GM23338 (cell line): ENCODE measurements at regions not wholly inside any gene's neighbourhood (a gene's known extent, or its start where the extent isn't known, plus 50 kb on each side); places are given as distances from the start of the nearest gene placed in this dataset.

Source experiments
- ATAC-seq: fragments of 200-7000 bp; cut with Tn5 transposase; 3 replicates; pipeline ENCODE4 v1.9.1; 2020
- DNase-seq: peaks from one replicate; pipeline ENCODE4 v3.0.0-alpha.2; 2015; ENCODE audit warnings: low spot score
- H2AFZ ChIP-seq: fragments of 200-600 bp; sonication (generic); 2 replicates; pipeline ENCODE4 v1.8.0; 2016; ENCODE audit warnings: antibody characterized with exemption, mild to moderate bottlenecking, moderate library complexity
- H3F3A ChIP-seq: fragments of 200-600 bp; sonication (generic); replicated peaks from 2 replicates; pipeline ENCODE4 v1.8.0; 2017; ENCODE audit warnings: antibody characterized with exemption, mixed run types, low read depth
- H3K27ac ChIP-seq: fragments of 200-600 bp; sonication (generic); 2 replicates; pipeline ENCODE4 v1.6.1; 2016; ENCODE audit warnings: low read depth
- H3K27me3 ChIP-seq: fragments of 200-600 bp; sonication (generic); 2 replicates; pipeline ENCODE4 v1.8.0; 2016; ENCODE audit warnings: mild to moderate bottlenecking, mixed run types, moderate library complexity; ENCODE audit not compliant: insufficient read depth
- H3K36me3 ChIP-seq: fragments of 200-600 bp; sonication (generic); 2 replicates; pipeline ENCODE4 v1.8.0; 2016; ENCODE audit warnings: mild to moderate bottlenecking; ENCODE audit not compliant: insufficient read depth
- H3K4me1 ChIP-seq: fragments of 200-600 bp; sonication (generic); 2 replicates; pipeline ENCODE4 v1.8.0; 2016; ENCODE audit warnings: mild to moderate bottlenecking, moderate library complexity; ENCODE audit not compliant: insufficient read depth
- H3K4me2 ChIP-seq: fragments of 200-600 bp; sonication (generic); 2 replicates; pipeline ENCODE4 v1.7.1; 2017; ENCODE audit warnings: mixed run types
- H3K4me3 ChIP-seq: fragments of 200-600 bp; sonication (generic); 2 replicates; pipeline ENCODE4 v1.6.1; 2016; ENCODE audit warnings: mixed run types
- H3K79me2 ChIP-seq: fragments of 200-600 bp; sonication (generic); replicated peaks from 2 replicates; pipeline ENCODE4 v1.8.0; 2017; ENCODE audit warnings: mild to moderate bottlenecking; ENCODE audit not compliant: insufficient read depth
- H3K9me2 ChIP-seq: fragments of 200-600 bp; sonication (generic); 2 replicates; pipeline ENCODE4 v1.8.0; 2017; ENCODE audit not compliant: insufficient read depth
- H4K20me1 ChIP-seq: fragments of 200-600 bp; sonication (generic); replicated peaks from 2 replicates; pipeline ENCODE4 v1.8.0; 2017; ENCODE audit warnings: mild to moderate bottlenecking; ENCODE audit not compliant: insufficient read depth
- H3K27ac Mint-ChIP-seq: 2 replicates; pipeline ENCODE4 v1.8.0; 2020; ENCODE audit warnings: inconsistent platforms, mild to moderate bottlenecking, moderate library complexity, mixed read lengths
- H3K27me3 Mint-ChIP-seq: 3 replicates; pipeline ENCODE4 v1.8.0; 2022; ENCODE audit warnings: low read depth, mild to moderate bottlenecking, moderate library complexity, mixed read lengths, inconsistent platforms; ENCODE audit not compliant: insufficient read depth, poor library complexity
- H3K36me3 Mint-ChIP-seq: 3 replicates; pipeline ENCODE4 v1.8.0; 2021; ENCODE audit warnings: low read depth, mild to moderate bottlenecking, inconsistent platforms, moderate library complexity, mixed read lengths
- H3K4me1 Mint-ChIP-seq: 3 replicates; pipeline ENCODE4 v1.8.0; 2020; ENCODE audit warnings: mild to moderate bottlenecking, inconsistent platforms, mixed read lengths
- H3K4me3 Mint-ChIP-seq: 3 replicates; pipeline ENCODE4 v1.8.0; 2021; ENCODE audit warnings: moderate library complexity, mild to moderate bottlenecking, inconsistent platforms, mixed read lengths
- H3K9me3 Mint-ChIP-seq: 3 replicates; pipeline ENCODE4 v1.8.0; 2020; ENCODE audit warnings: moderate library complexity, mild to moderate bottlenecking, inconsistent platforms, mixed read lengths
- CREB1 ChIP-seq: fragments of 250-450 bp; sonication (Bioruptor Pico); IDR thresholded peaks from 2 replicates; pipeline ENCODE4 v1.5.0; 2020; ENCODE audit warnings: low read depth, mild to moderate bottlenecking, moderate library complexity
- CTCF ChIP-seq, 2 experiments: fragments of 200-600 bp in 1 of 2; sonication (generic) in 1 of 2; conservative IDR thresholded peaks; 2 replicates each; pipeline versions ENCODE4 v1.5.1 to v1.6.1; 2016 to 2017; ENCODE audit warnings: antibody characterized with exemption in 2 of 2, low read depth in 2 of 2, mild to moderate bottlenecking in 2 of 2, moderate library complexity in 1 of 2
- ETS1 ChIP-seq: IDR thresholded peaks from 2 replicates; pipeline ENCODE4 v1.6.1; 2016; ENCODE audit warnings: antibody characterized with exemption
- EZH2 ChIP-seq: fragments of 200-600 bp; sonication (generic); IDR thresholded peaks from one replicate; pipeline ENCODE4 v1.8.0; 2017; ENCODE audit warnings: antibody characterized with exemption, mild to moderate bottlenecking, low read depth; ENCODE audit not compliant: unreplicated experiment
- EZH2phosphoT487 ChIP-seq: fragments of 200-600 bp; sonication (generic); IDR thresholded peaks from one replicate; pipeline ENCODE4 v1.8.1; 2018; ENCODE audit warnings: antibody characterized with exemption; ENCODE audit not compliant: unreplicated experiment
- JUNB ChIP-seq: IDR thresholded peaks from one replicate; pipeline ENCODE4 v1.6.1; 2016; ENCODE audit warnings: antibody characterized with exemption; ENCODE audit not compliant: unreplicated experiment
- NANOG ChIP-seq: IDR thresholded peaks from 2 replicates; pipeline ENCODE4 v1.6.1; 2016; ENCODE audit warnings: antibody characterized with exemption, borderline replicate concordance
- POLR2AphosphoS5 ChIP-seq: IDR thresholded peaks from 2 replicates; pipeline ENCODE4 v1.6.1; 2016; ENCODE audit warnings: antibody characterized with exemption, low read depth
- STAT1 ChIP-seq: IDR thresholded peaks from one replicate; pipeline ENCODE4 v1.6.1; 2016; ENCODE audit warnings: antibody characterized with exemption; ENCODE audit not compliant: unreplicated experiment
- ZNF114 ChIP-seq: fragments of 250-450 bp; sonication (Bioruptor Pico); IDR thresholded peaks from 2 replicates; pipeline ENCODE4 v1.5.0; 2020; ENCODE audit warnings: mild to moderate bottlenecking, moderate library complexity
- ZNF331 ChIP-seq: fragments of 250-450 bp; sonication (Bioruptor Pico); IDR thresholded peaks from 2 replicates; pipeline ENCODE4 v1.5.0; 2020; ENCODE audit warnings: low read depth, mild to moderate bottlenecking, moderate library complexity
- TF ChIP-seq, protein P1 (sequence below): fragments of 250-450 bp; sonication (Bioruptor Pico); IDR thresholded peaks from 2 replicates; pipeline ENCODE4 v1.5.0; 2020; ENCODE audit warnings: mild to moderate bottlenecking, moderate library complexity
- TF ChIP-seq, protein P2 (sequence below): IDR thresholded peaks from one replicate; pipeline ENCODE4 v1.6.1; 2018; ENCODE audit warnings: antibody characterized with exemption; ENCODE audit not compliant: unreplicated experiment

GRCh38 chr1:60235275-60235674 lies 161.7 kb upstream of the C1orf87 start:
- no peak overlapping the region for H3K27ac Mint-ChIP-seq

More at GRCh38 chr1:60235275-60235674, 161.7 kb upstream of the C1orf87 start:
- ATAC-seq: no peak
- Mint-ChIP-seq H3K4me1 (no peaks in the 10 kb centered on the region), H3K9me3 (no peaks in the 10 kb centered on the region; the same call in 2 of the 3 replicates), H3K27me3 (no peaks in the 10 kb centered on the region), H3K36me3 (no peaks in the 10 kb centered on the region), H3K4me3 (no peak overlapping the region)
- H3K27ac ChIP-seq: no peak overlapping the region
- no peaks in the 10 kb centered on the region for H4K20me1 ChIP-seq
- no peaks in the 10 kb centered on the region for H3K4me1 ChIP-seq
- no peak overlapping the region for H2AFZ ChIP-seq
- no peaks in the 10 kb centered on the region for H3K79me2 ChIP-seq
- no peak overlapping the region for H3K4me3 ChIP-seq
- H3K36me3 ChIP-seq: no peaks in the 10 kb centered on the region
- no peak overlapping the region for H3K4me2 ChIP-seq
- no peak for TF ChIP-seq NANOG
- TF ChIP-seq JUNB: no peak
- no peak for TF ChIP-seq EZH2
- no peak for TF ChIP-seq ZNF114 (CRISPR knock-in tag)
- no peak for TF ChIP-seq STAT1
- TF ChIP-seq, protein P1, sequence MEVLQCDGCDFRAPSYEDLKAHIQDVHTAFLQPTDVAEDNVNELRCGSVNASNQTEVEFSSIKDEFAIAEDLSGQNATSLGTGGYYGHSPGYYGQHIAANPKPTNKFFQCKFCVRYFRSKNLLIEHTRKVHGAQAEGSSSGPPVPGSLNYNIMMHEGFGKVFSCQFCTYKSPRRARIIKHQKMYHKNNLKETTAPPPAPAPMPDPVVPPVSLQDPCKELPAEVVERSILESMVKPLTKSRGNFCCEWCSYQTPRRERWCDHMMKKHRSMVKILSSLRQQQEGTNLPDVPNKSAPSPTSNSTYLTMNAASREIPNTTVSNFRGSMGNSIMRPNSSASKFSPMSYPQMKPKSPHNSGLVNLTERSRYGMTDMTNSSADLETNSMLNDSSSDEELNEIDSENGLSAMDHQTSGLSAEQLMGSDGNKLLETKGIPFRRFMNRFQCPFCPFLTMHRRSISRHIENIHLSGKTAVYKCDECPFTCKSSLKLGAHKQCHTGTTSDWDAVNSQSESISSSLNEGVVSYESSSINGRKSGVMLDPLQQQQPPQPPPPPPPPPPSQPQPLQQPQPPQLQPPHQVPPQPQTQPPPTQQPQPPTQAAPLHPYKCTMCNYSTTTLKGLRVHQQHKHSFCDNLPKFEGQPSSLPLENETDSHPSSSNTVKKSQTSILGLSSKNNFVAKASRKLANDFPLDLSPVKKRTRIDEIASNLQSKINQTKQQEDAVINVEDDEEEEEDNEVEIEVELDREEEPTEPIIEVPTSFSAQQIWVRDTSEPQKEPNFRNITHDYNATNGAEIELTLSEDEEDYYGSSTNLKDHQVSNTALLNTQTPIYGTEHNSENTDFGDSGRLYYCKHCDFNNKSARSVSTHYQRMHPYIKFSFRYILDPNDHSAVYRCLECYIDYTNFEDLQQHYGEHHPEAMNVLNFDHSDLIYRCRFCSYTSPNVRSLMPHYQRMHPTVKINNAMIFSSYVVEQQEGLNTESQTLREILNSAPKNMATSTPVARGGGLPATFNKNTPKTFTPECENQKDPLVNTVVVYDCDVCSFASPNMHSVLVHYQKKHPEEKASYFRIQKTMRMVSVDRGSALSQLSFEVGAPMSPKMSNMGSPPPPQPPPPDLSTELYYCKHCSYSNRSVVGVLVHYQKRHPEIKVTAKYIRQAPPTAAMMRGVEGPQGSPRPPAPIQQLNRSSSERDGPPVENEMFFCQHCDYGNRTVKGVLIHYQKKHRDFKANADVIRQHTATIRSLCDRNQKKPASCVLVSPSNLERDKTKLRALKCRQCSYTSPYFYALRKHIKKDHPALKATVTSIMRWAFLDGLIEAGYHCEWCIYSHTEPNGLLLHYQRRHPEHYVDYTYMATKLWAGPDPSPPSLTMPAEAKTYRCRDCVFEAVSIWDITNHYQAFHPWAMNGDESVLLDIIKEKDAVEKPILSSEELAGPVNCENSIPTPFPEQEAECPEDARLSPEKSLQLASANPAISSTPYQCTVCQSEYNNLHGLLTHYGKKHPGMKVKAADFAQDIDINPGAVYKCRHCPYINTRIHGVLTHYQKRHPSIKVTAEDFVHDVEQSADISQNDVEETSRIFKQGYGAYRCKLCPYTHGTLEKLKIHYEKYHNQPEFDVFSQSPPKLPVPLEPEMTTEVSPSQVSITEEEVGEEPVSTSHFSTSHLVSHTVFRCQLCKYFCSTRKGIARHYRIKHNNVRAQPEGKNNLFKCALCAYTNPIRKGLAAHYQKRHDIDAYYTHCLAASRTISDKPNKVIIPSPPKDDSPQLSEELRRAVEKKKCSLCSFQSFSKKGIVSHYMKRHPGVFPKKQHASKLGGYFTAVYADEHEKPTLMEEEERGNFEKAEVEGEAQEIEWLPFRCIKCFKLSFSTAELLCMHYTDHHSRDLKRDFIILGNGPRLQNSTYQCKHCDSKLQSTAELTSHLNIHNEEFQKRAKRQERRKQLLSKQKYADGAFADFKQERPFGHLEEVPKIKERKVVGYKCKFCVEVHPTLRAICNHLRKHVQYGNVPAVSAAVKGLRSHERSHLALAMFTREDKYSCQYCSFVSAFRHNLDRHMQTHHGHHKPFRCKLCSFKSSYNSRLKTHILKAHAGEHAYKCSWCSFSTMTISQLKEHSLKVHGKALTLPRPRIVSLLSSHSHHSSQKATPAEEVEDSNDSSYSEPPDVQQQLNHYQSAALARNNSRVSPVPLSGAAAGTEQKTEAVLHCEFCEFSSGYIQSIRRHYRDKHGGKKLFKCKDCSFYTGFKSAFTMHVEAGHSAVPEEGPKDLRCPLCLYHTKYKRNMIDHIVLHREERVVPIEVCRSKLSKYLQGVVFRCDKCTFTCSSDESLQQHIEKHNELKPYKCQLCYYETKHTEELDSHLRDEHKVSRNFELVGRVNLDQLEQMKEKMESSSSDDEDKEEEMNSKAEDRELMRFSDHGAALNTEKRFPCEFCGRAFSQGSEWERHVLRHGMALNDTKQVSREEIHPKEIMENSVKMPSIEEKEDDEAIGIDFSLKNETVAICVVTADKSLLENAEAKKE (CRISPR knock-in tag): no peak
- no peak for TF ChIP-seq ZNF331
- TF ChIP-seq CREB1 (CRISPR knock-in tag): no peak
- TF ChIP-seq ETS1: no peak
- TF ChIP-seq, protein P2, sequence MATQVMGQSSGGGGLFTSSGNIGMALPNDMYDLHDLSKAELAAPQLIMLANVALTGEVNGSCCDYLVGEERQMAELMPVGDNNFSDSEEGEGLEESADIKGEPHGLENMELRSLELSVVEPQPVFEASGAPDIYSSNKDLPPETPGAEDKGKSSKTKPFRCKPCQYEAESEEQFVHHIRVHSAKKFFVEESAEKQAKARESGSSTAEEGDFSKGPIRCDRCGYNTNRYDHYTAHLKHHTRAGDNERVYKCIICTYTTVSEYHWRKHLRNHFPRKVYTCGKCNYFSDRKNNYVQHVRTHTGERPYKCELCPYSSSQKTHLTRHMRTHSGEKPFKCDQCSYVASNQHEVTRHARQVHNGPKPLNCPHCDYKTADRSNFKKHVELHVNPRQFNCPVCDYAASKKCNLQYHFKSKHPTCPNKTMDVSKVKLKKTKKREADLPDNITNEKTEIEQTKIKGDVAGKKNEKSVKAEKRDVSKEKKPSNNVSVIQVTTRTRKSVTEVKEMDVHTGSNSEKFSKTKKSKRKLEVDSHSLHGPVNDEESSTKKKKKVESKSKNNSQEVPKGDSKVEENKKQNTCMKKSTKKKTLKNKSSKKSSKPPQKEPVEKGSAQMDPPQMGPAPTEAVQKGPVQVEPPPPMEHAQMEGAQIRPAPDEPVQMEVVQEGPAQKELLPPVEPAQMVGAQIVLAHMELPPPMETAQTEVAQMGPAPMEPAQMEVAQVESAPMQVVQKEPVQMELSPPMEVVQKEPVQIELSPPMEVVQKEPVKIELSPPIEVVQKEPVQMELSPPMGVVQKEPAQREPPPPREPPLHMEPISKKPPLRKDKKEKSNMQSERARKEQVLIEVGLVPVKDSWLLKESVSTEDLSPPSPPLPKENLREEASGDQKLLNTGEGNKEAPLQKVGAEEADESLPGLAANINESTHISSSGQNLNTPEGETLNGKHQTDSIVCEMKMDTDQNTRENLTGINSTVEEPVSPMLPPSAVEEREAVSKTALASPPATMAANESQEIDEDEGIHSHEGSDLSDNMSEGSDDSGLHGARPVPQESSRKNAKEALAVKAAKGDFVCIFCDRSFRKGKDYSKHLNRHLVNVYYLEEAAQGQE: no peak
- TF ChIP-seq CTCF (conservative IDR thresholded peaks at IDR 0.05; ENCODE audit: low read depth in 2 of 2): no peak
- TF ChIP-seq EZH2phosphoT487: no peak
- TF ChIP-seq POLR2AphosphoS5: no peak
- H3F3A ChIP-seq: no peaks in the 10 kb centered on the region
- DNase-seq: no peak
- no peaks in the 10 kb centered on the region for H3K27me3 ChIP-seq
- no peaks in the 10 kb centered on the region for H3K9me2 ChIP-seq
